Tibial nerve (tissue), 3 donors: ENCODE measurements at regions not wholly inside any gene's neighbourhood (a gene's known extent, or its start where the extent isn't known, plus 50 kb on each side); places are given as distances from the start of the nearest gene placed in this dataset.

ENCODE experiments used
- POLR2A ChIP-seq, 2 donors: fragments of 450-650 bp; IDR thresholded peaks; one replicate each; pipeline ENCODE4 v1.6.1; 2017; ENCODE audit warnings: antibody characterized with exemption in 2 of 2, mild to moderate bottlenecking in 2 of 2, moderate library complexity in 2 of 2
- TF ChIP-seq, protein P1 (sequence below), 5 experiments: fragments of 200-600 bp in 3 of 5; fragments of 450-650 bp in 2 of 5; sonication (generic) in 3 of 5; IDR thresholded peaks; one replicate each; pipeline ENCODE4 v1.5.1; 2016 to 2019; ENCODE audit warnings: antibody characterized with exemption in 5 of 5, mild to moderate bottlenecking in 3 of 5, moderate library complexity in 2 of 5

DNA sequence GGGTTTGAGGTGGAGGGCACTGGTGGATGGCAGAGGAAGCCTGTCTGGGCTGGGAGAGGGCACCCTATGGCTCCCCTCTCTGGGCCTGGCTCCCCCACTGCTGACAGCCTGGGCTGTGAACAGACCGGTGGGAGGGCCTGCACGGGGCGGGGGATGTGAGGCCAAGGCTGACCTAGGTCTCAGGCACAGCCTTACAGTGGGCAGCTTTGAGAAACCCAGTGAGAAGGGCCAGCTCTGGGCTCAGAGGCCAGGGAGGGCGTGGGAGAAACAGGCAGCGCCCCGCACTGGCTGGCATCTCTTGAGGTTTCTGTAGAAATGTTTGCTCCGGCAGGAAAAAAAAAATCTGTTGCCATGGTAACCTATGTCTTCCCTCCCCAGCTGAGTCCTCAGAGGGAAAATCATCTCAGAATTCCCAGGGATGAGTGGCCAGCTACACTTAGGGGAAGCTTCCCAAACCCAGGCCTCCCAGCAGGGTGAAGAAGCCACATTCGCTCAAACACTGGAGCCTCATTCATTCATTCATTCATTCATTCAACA lies 71.7 kb upstream of the TAF1B start:
- TF ChIP-seq, protein P1, sequence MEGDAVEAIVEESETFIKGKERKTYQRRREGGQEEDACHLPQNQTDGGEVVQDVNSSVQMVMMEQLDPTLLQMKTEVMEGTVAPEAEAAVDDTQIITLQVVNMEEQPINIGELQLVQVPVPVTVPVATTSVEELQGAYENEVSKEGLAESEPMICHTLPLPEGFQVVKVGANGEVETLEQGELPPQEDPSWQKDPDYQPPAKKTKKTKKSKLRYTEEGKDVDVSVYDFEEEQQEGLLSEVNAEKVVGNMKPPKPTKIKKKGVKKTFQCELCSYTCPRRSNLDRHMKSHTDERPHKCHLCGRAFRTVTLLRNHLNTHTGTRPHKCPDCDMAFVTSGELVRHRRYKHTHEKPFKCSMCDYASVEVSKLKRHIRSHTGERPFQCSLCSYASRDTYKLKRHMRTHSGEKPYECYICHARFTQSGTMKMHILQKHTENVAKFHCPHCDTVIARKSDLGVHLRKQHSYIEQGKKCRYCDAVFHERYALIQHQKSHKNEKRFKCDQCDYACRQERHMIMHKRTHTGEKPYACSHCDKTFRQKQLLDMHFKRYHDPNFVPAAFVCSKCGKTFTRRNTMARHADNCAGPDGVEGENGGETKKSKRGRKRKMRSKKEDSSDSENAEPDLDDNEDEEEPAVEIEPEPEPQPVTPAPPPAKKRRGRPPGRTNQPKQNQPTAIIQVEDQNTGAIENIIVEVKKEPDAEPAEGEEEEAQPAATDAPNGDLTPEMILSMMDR (IDR thresholded peaks at IDR 0.05), result no peak
- TF ChIP-seq POLR2A (IDR thresholded peaks at IDR 0.05), result no peak
